ENCODE measurements at regions not wholly inside any gene's neighbourhood (a gene's known extent, or its start where the extent isn't known, plus 50 kb on each side); places are given as distances from the start of the nearest gene placed in this dataset.

GRCh38 chr2:223199531-223200515 is 147.8 kb downstream of the KCNE4 start:
- no peak overlapping the region for H3K4me3 ChIP-seq (IDR thresholded peaks at IDR 0.05; ENCODE audit: insufficient read depth, low read depth, low read length)
- no peaks in the 10 kb centered on the region for H3K27me3 ChIP-seq (ENCODE audit: insufficient read depth, low read depth)
- no peak for TF ChIP-seq CTCF (conservative IDR thresholded peaks at IDR 0.05; ENCODE audit: low read depth, low read length)
- H3K9ac ChIP-seq: no peak overlapping the region
- no peaks in the 10 kb centered on the region for H3K79me2 ChIP-seq (ENCODE audit: insufficient read depth, low read depth)
- H3K36me3 ChIP-seq (ENCODE audit: insufficient read depth): no peaks in the 10 kb centered on the region
- H2AFZ ChIP-seq (ENCODE audit: low read depth): no peak overlapping the region
- no peaks in the 10 kb centered on the region for H3K4me1 ChIP-seq (ENCODE audit: low read depth, poor library complexity, severe bottlenecking)
- no peak overlapping the region for H3K27ac ChIP-seq
- no peaks in the 10 kb centered on the region for H4K20me1 ChIP-seq (ENCODE audit: insufficient read depth)
- H3K4me2 ChIP-seq: no peak overlapping the region

GRCh38 chr2:223203971-223204929 is 152.3 kb downstream of the KCNE4 start:
- Histone ChIP-seq H3K4me3 (IDR thresholded peaks at IDR 0.05; ENCODE audit: insufficient read depth, low read depth, low read length) (no peak overlapping the region), H4K20me1 (ENCODE audit: insufficient read depth) (no peaks in the 10 kb centered on the region), H3K36me3 (ENCODE audit: insufficient read depth) (no peaks in the 10 kb centered on the region; the same call in 1 of the 2 replicates), H3K27me3 (ENCODE audit: insufficient read depth, low read depth) (no peaks in the 10 kb centered on the region), H3K4me2 (no peak overlapping the region), H2AFZ (ENCODE audit: low read depth) (no peak overlapping the region), H3K4me1 (ENCODE audit: low read depth, poor library complexity, severe bottlenecking) (no peaks in the 10 kb centered on the region), H3K79me2 (ENCODE audit: insufficient read depth, low read depth) (no peaks in the 10 kb centered on the region), H3K9ac (no peak overlapping the region), H3K27ac (no peak overlapping the region)
- no peak for TF ChIP-seq CTCF (conservative IDR thresholded peaks at IDR 0.05; ENCODE audit: low read depth, low read length)

DNA sequence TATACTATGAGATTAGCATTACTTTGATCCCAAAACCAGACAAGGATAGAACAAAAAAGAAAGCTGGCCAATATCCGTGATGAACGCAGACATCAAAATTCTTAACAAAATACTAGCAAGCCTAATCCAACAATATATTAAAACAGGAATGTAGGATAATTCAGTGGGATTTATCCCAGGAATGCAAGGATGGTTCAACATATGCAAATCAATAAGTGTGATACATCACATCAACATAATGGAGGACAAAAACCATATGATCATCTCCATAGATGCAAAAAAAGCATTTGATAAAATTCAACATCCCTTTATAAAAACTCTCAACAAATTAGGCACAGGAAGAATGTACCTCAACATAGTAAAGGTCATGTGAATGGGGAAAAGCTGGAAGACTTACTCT is 158.5 kb downstream of the KCNE4 start:
- Histone ChIP-seq H2AFZ (ENCODE audit: low read depth) (no peak overlapping the region), H4K20me1 (ENCODE audit: insufficient read depth) (no peaks in the 10 kb centered on the region), H3K4me3 (IDR thresholded peaks at IDR 0.05; ENCODE audit: insufficient read depth, low read depth, low read length) (no peak overlapping the region), H3K27me3 (ENCODE audit: insufficient read depth, low read depth) (no peaks in the 10 kb centered on the region), H3K4me2 (no peak overlapping the region), H3K36me3 (ENCODE audit: insufficient read depth) (no peaks in the 10 kb centered on the region; the same call in 1 of the 2 replicates), H3K4me1 (ENCODE audit: low read depth, poor library complexity, severe bottlenecking) (no peaks in the 10 kb centered on the region), H3K9ac (no peak overlapping the region), H3K27ac (no peak overlapping the region), H3K79me2 (ENCODE audit: insufficient read depth, low read depth) (no peaks in the 10 kb centered on the region)
- no peak for TF ChIP-seq CTCF (conservative IDR thresholded peaks at IDR 0.05; ENCODE audit: low read depth, low read length)

DNA sequence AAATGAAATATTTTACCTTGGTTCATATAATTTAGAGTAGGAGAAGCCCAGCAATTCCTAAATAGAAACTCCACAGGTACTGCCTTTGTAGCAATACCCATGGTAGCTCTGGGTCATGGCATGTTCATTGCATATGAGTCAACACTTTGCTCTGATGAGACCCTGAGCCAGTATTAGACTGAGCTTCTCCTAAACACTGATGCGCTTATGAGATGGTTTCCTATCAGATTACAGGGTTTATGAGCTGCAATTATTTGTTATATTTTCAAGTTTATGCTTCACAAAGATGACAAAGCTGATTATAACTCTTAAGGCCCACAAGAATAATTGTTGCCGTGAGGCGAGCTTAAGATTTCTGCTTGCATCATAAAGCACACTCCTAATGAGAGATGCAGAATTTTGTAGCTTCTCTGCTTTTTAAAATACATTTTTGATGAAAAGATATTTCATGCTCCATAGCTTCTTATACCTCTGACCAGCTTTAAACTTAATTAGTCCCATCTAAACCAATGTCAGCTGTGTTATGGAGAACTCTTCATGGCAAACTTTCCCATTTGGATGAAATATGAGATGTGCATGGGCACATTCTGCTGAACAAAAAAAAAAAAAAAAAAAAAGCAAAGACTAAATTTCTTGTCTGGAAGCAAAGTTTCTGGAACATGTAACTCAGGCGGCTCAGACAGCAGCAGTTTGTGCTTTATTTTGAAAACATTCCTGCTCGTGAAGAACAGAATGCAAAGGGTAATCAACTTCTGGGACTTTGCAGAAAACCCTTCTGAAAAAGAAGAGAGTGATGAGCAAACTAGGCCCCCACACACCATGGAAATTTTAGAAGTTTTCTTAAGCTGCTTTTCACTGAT is 162.6 kb downstream of the KCNE4 start:
- H3K4me2 ChIP-seq: no peak overlapping the region
- no peak for TF ChIP-seq CTCF (conservative IDR thresholded peaks at IDR 0.05; ENCODE audit: low read depth, low read length)
- H3K27ac ChIP-seq: no peak overlapping the region
- H3K79me2 ChIP-seq (ENCODE audit: insufficient read depth, low read depth): no peaks in the 10 kb centered on the region
- H2AFZ ChIP-seq (ENCODE audit: low read depth): no peak overlapping the region
- no peaks in the 10 kb centered on the region for H4K20me1 ChIP-seq (ENCODE audit: insufficient read depth)
- H3K9ac ChIP-seq: no peak overlapping the region
- no peaks in the 10 kb centered on the region for H3K36me3 ChIP-seq (ENCODE audit: insufficient read depth)
- H3K4me1 ChIP-seq (ENCODE audit: low read depth, poor library complexity, severe bottlenecking): no peaks in the 10 kb centered on the region
- no peak overlapping the region for H3K4me3 ChIP-seq (IDR thresholded peaks at IDR 0.05; ENCODE audit: insufficient read depth, low read depth, low read length)
- H3K27me3 ChIP-seq (ENCODE audit: insufficient read depth, low read depth): no peaks in the 10 kb centered on the region

Data from KMS-11 (cell line).